ENCODE measurements at regions not wholly inside any gene's neighbourhood (a gene's known extent, or its start where the extent isn't known, plus 50 kb on each side); places are given as distances from the start of the nearest gene placed in this dataset.

DNA sequence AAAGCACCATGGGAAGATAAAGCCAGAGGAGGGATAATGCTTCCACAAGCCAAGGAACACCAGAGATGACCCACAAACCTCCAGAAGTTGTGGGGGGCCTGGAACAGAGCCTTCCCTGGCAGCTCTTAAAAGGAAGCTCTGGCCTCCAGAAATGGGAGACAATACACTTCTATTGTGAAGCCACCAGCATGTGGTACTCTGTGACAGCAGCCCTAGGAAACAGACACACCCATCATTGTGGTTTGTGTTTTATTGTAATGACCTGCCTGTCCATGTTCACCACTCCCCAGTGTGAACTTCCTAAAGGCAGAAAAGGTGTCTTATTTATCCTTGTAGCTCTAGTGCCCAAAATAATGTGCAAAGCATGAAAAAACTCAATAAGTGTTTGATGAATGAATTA lies 264.1 kb upstream of the GATB start:
- no peaks in the 10 kb centered on the region for H3K4me1 ChIP-seq (ENCODE audit: control insufficient read depth, insufficient read depth, low read length)
- H3K27ac ChIP-seq (ENCODE audit: insufficient read depth, low read depth, low read length, poor library complexity, severe bottlenecking): no peak overlapping the region
- no peak overlapping the region for H3K4me3 ChIP-seq (ENCODE audit: insufficient read depth, low read depth, low read length)
- no peaks in the 10 kb centered on the region for H3K9me3 ChIP-seq (ENCODE audit: control insufficient read depth, low read length)
- H3K36me3 ChIP-seq (ENCODE audit: control insufficient read depth, insufficient read depth, low read length): no peaks in the 10 kb centered on the region
- H3K27me3 ChIP-seq (ENCODE audit: control insufficient read depth, insufficient read depth, low read length, poor library complexity, severe bottlenecking): no peaks in the 10 kb centered on the region

DNA sequence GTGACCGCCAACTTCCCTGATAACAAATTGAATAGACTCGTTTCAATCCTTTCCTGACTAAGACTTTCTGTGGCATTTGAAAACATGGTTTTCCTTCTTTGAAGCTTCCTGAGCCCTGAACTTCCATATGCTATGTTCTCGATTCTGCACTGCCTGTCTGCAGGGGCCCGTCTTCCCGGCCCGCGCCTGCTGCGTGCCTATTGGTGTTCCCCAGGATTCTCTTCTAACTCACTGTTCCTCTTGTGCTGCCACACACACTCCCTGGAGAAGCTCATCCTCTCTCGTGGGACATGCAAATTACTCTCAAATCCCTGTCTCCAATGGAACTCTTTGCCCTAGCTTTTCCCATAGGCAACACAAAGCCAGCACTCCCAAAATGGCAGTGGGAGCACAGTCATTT lies 262.9 kb upstream of the GATB start:
- Histone ChIP-seq H3K4me1 (ENCODE audit: control insufficient read depth, insufficient read depth, low read length) (no peaks in the 10 kb centered on the region), H3K36me3 (ENCODE audit: control insufficient read depth, insufficient read depth, low read length) (no peaks in the 10 kb centered on the region)

DNA sequence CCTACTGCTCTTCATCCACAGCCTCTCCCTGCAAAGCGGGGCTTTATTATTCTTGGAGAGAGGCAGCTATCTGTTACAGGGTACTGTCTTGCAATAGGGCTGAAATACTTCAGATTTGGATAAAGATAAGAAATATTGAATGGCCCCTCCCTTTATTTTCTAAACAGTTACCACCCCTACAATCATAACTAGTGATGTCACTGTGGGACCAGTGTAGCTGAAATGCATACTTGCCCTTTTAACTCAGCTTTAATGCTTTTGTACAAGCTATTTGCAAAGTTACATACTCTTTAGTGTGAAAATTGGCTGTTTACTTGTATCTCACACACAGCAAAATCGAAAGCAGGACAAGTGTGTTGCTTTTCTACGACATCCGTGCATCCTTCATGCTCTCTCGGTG lies 261.7 kb upstream of the GATB start:
- H3K36me3 ChIP-seq (ENCODE audit: control insufficient read depth, insufficient read depth, low read length): no peaks in the 10 kb centered on the region

More for the DNA sequence above, 262.9 kb upstream of the GATB start:
- Histone ChIP-seq H3K27ac (ENCODE audit: insufficient read depth, low read depth, low read length, poor library complexity, severe bottlenecking) (no peak overlapping the region), H3K9me3 (ENCODE audit: control insufficient read depth, low read length) (no peaks in the 10 kb centered on the region), H3K4me3 (ENCODE audit: insufficient read depth, low read depth, low read length) (no peak overlapping the region), H3K27me3 (ENCODE audit: control insufficient read depth, insufficient read depth, low read length, poor library complexity, severe bottlenecking) (no peaks in the 10 kb centered on the region)
- 93 to 94% methylated on average over 9 of the region's 9 CpGs for WGBS, 2 experiments

GRCh38 chr4:152021788-152022438 lies 261.1 kb upstream of the GATB start:
- Histone ChIP-seq H3K9me3 (ENCODE audit: control insufficient read depth, low read length) (no peaks in the 10 kb centered on the region), H3K4me1 (ENCODE audit: control insufficient read depth, insufficient read depth, low read length) (no peaks in the 10 kb centered on the region), H3K4me3 (ENCODE audit: insufficient read depth, low read depth, low read length) (no peak overlapping the region), H3K27me3 (ENCODE audit: control insufficient read depth, insufficient read depth, low read length, poor library complexity, severe bottlenecking) (no peaks in the 10 kb centered on the region), H3K27ac (ENCODE audit: insufficient read depth, low read depth, low read length, poor library complexity, severe bottlenecking) (no peak overlapping the region), H3K36me3 (ENCODE audit: control insufficient read depth, insufficient read depth, low read length) (no peaks in the 10 kb centered on the region)
- WGBS, 2 experiments: 92 to 94% methylated on average over 6 of the region's 6 CpGs

More for the DNA sequence above, 261.7 kb upstream of the GATB start:
- Histone ChIP-seq H3K27me3 (ENCODE audit: control insufficient read depth, insufficient read depth, low read length, poor library complexity, severe bottlenecking) (no peaks in the 10 kb centered on the region), H3K27ac (ENCODE audit: insufficient read depth, low read depth, low read length, poor library complexity, severe bottlenecking) (no peak overlapping the region), H3K4me3 (ENCODE audit: insufficient read depth, low read depth, low read length) (no peak overlapping the region), H3K4me1 (ENCODE audit: control insufficient read depth, insufficient read depth, low read length) (no peaks in the 10 kb centered on the region), H3K9me3 (ENCODE audit: control insufficient read depth, low read length) (no peaks in the 10 kb centered on the region)
- 93% methylated on average over 4 to 5 of the region's 5 CpGs for WGBS, 2 experiments

DNA sequence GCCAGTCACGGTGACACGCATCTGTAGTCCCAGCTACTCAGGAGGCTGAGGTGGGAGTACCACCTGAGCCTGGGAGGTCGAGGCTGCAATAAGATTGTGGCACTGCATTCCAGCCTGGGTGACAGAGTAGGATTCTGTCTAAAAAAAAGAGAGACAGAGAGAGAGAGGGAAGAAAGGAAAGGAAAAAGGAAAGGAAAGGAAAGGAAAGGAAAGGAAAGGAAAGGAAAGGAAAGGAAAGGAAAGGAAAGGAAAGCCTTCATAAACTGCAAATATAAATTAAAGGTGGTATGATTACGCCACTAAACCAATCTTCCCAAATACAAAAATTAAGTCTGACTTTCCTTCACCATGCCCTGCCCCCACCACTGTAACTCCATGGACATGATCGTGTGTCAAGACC lies 259.3 kb upstream of the GATB start:
- Histone ChIP-seq H3K4me3 (ENCODE audit: insufficient read depth, low read depth, low read length) (no peak overlapping the region), H3K27ac (ENCODE audit: insufficient read depth, low read depth, low read length, poor library complexity, severe bottlenecking) (no peak overlapping the region), H3K9me3 (ENCODE audit: control insufficient read depth, low read length) (no peaks in the 10 kb centered on the region), H3K4me1 (ENCODE audit: control insufficient read depth, insufficient read depth, low read length) (no peaks in the 10 kb centered on the region), H3K36me3 (ENCODE audit: control insufficient read depth, insufficient read depth, low read length) (no peaks in the 10 kb centered on the region), H3K27me3 (ENCODE audit: control insufficient read depth, insufficient read depth, low read length, poor library complexity, severe bottlenecking) (no peaks in the 10 kb centered on the region)
- 90 to 95% methylated on average over 5 of the region's 5 CpGs for WGBS, 2 experiments

DNA sequence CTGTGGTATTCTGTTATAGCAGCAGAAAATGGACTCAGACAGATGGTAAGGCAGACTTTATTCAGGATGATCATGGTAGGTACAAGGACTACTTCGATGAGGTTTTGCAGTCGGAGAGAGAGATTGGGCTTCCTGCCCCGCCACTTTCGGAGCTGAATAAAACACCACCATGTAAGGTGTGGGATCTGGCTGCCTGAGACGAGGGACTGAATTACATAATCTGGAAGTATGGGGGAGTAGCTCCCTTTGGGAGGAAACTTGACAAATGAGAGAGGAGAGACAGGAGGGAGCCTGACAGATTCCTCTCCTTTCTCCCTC lies 255.5 kb upstream of the GATB start:
- no peak overlapping the region for H3K4me3 ChIP-seq (ENCODE audit: insufficient read depth, low read depth, low read length)
- H3K36me3 ChIP-seq (ENCODE audit: control insufficient read depth, insufficient read depth, low read length): no peaks in the 10 kb centered on the region
- H3K27me3 ChIP-seq (ENCODE audit: control insufficient read depth, insufficient read depth, low read length, poor library complexity, severe bottlenecking): no peaks in the 10 kb centered on the region
- no peak overlapping the region for H3K27ac ChIP-seq (ENCODE audit: insufficient read depth, low read depth, low read length, poor library complexity, severe bottlenecking)
- H3K9me3 ChIP-seq (ENCODE audit: control insufficient read depth, low read length): no peaks in the 10 kb centered on the region
- H3K4me1 ChIP-seq (ENCODE audit: control insufficient read depth, insufficient read depth, low read length): no peaks in the 10 kb centered on the region
- 91 to 92% methylated on average over 5 of the region's 5 CpGs for WGBS, 2 experiments

GRCh38 chr4:152015597-152016302 lies 254.9 kb upstream of the GATB start:
- no peak overlapping the region for H3K27ac ChIP-seq (ENCODE audit: insufficient read depth, low read depth, low read length, poor library complexity, severe bottlenecking)
- H3K9me3 ChIP-seq (ENCODE audit: control insufficient read depth, low read length): no peaks in the 10 kb centered on the region
- H3K36me3 ChIP-seq (ENCODE audit: control insufficient read depth, insufficient read depth, low read length): no peaks in the 10 kb centered on the region
- WGBS, 2 experiments: 91 to 93% methylated on average over 11 of the region's 11 CpGs
- H3K4me3 ChIP-seq (ENCODE audit: insufficient read depth, low read depth, low read length): no peak overlapping the region
- peaks cover 3% of the 10 kb centered on the region for H3K4me1 ChIP-seq (ENCODE audit: control insufficient read depth, insufficient read depth, low read length)
- no peaks in the 10 kb centered on the region for H3K27me3 ChIP-seq (ENCODE audit: control insufficient read depth, insufficient read depth, low read length, poor library complexity, severe bottlenecking)

GRCh38 chr4:152014280-152014679 lies 253.5 kb upstream of the GATB start:
- WGBS, 2 experiments: 88 to 91% methylated on average over 3 of the region's 3 CpGs
- H3K27me3 ChIP-seq (ENCODE audit: control insufficient read depth, insufficient read depth, low read length, poor library complexity, severe bottlenecking): no peaks in the 10 kb centered on the region
- H3K4me1 ChIP-seq (ENCODE audit: control insufficient read depth, insufficient read depth, low read length): peaks cover 18% of the 10 kb centered on the region
- no peak overlapping the region for H3K4me3 ChIP-seq (ENCODE audit: insufficient read depth, low read depth, low read length)
- H3K9me3 ChIP-seq (ENCODE audit: control insufficient read depth, low read length): no peaks in the 10 kb centered on the region
- no peak overlapping the region for H3K27ac ChIP-seq (ENCODE audit: insufficient read depth, low read depth, low read length, poor library complexity, severe bottlenecking)
- H3K36me3 ChIP-seq (ENCODE audit: control insufficient read depth, insufficient read depth, low read length): no peaks in the 10 kb centered on the region

DNA sequence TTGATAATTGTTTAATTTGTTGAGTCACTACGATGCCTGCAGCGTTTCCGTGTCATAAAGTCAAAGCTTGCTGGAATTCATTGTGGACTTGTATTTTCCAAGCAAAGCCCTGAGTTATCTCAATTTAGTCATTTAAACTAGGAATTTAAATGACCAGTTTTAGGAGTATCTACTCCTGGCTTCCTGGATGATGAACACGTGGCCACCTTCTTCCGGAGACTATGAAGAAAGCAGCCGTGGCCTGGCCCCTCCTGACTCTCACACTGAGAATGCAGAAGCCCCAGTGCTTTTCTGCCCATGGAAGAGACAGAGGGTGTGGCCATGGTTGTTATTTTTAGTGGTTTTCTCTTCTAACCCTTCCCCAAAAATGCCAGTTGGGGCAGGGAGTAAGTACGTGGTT lies 250.7 kb upstream of the GATB start:
- peaks cover 22% of the 10 kb centered on the region for H3K4me1 ChIP-seq (ENCODE audit: control insufficient read depth, insufficient read depth, low read length)
- no peaks in the 10 kb centered on the region for H3K36me3 ChIP-seq (ENCODE audit: control insufficient read depth, insufficient read depth, low read length)
- H3K4me3 ChIP-seq (ENCODE audit: insufficient read depth, low read depth, low read length): no peak overlapping the region
- no peak overlapping the region for H3K27ac ChIP-seq (ENCODE audit: insufficient read depth, low read depth, low read length, poor library complexity, severe bottlenecking)
- H3K9me3 ChIP-seq (ENCODE audit: control insufficient read depth, low read length): no peaks in the 10 kb centered on the region
- no peaks in the 10 kb centered on the region for H3K27me3 ChIP-seq (ENCODE audit: control insufficient read depth, insufficient read depth, low read length, poor library complexity, severe bottlenecking)
- 94 to 97% methylated on average over 7 of the region's 7 CpGs for WGBS, 2 experiments

DNA sequence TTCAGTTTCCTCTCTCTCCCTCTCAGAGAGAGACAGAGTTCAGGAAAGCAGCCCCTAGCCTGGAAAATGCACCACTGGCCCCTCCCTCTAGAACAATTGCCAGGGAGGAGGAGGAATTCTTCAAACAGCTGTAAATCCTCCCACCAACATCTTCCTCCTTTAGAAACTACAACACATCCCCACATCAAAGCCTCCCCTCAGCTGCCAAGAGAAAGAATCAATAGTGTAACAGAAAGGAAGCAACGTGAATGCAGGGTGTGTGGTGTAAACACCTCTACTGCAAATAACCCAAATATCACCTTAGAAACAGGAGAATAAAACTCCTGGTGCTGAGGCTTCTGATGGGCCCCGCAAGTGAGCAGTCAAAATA lies 249.9 kb upstream of the GATB start:
- WGBS, 2 experiments: 47 to 86% methylated on average over 1 to 2 of the region's 2 CpGs

More for the DNA sequence above, 249.9 kb upstream of the GATB start:
- no peak overlapping the region for H3K27ac ChIP-seq (ENCODE audit: insufficient read depth, low read depth, low read length, poor library complexity, severe bottlenecking)
- no peaks in the 10 kb centered on the region for H3K27me3 ChIP-seq (ENCODE audit: control insufficient read depth, insufficient read depth, low read length, poor library complexity, severe bottlenecking)
- H3K36me3 ChIP-seq (ENCODE audit: control insufficient read depth, insufficient read depth, low read length): no peaks in the 10 kb centered on the region
- H3K4me1 ChIP-seq (ENCODE audit: control insufficient read depth, insufficient read depth, low read length): peaks cover 22% of the 10 kb centered on the region
- H3K4me3 ChIP-seq (ENCODE audit: insufficient read depth, low read depth, low read length): no peak overlapping the region
- no peaks in the 10 kb centered on the region for H3K9me3 ChIP-seq (ENCODE audit: control insufficient read depth, low read length)
